Adrenal gland (tissue), 9 donors: ENCODE measurements at regions not wholly inside any gene's neighbourhood (a gene's known extent, or its start where the extent isn't known, plus 50 kb on each side); places are given as distances from the start of the nearest gene placed in this dataset.
"Not testable (repeated sequence)": the region's sequence is repeated elsewhere in the genome, so short reads cannot be mapped to it uniquely, and the experiment has no call there.

ENCODE experiments used
- DNase-seq, 7 donors: peaks; one replicate each; pipeline ENCODE4 v3.0.0-alpha.2; 2019 to 2020
- H3K27ac ChIP-seq, 5 donors: fragments of 200-600 bp; sonication (generic) in 4 of 5; 1 replicate in 3 of 5; 2 replicates in 2 of 5; pipeline versions ENCODE4 v1.5.1 to v1.8.0; 2016 to 2020; ENCODE audit warnings: mild to moderate bottlenecking in 1 of 5
- H3K27me3 ChIP-seq: fragments of 200-600 bp; 2 replicates; pipeline ENCODE4 v1.8.0; 2021
- H3K36me3 ChIP-seq, 2 donors: fragments of 200-600 bp; replicated peaks in 1 of 2; 1 replicate in 1 of 2; 2 replicates in 1 of 2; pipeline versions ENCODE4 v1.5.1 to v1.8.0; 2018 to 2022
- H3K4me1 ChIP-seq, 2 donors: fragments of 200-600 bp; replicated peaks in 1 of 2; 1 replicate in 1 of 2; 2 replicates in 1 of 2; pipeline versions ENCODE4 v1.5.1 to v1.8.0; 2018 to 2021
- H3K4me3 ChIP-seq, 4 donors: fragments of 200-600 bp; sonication (generic) in 3 of 4; one replicate each; pipeline ENCODE4 v1.5.1; 2016 to 2018
- H3K9me3 ChIP-seq, 3 donors: fragments of 200-600 bp; sonication (generic) in 1 of 3; replicated peaks in 1 of 3; 1 replicate in 2 of 3; 2 replicates in 1 of 3; pipeline versions ENCODE4 v1.5.1 to v1.8.0; 2016 to 2021
- POLR2A ChIP-seq, 2 donors: fragments of 450-650 bp; IDR thresholded peaks; one replicate each; pipeline ENCODE4 v1.6.1; 2017; ENCODE audit warnings: antibody characterized with exemption in 2 of 2, mild to moderate bottlenecking in 2 of 2, moderate library complexity in 1 of 2
- WGBS, 4 donors: extraction: QIAGEN DNeasy Blood & Tissue Kit in 2 of 4; methylation state at CpG; one replicate each; pipeline versions ENCODE4 v1.1.5 to v1.1.7; 2013 to 2017; 5-methylcytosine and 5-hydroxymethylcytosine counted together
- intact Hi-C, 2 donors: fragments of 100-400 bp; cut with DNase I; formaldehyde crosslinking; loops; one replicate each; pipeline versions ENCODE4 v1.14.1 to v1.15.0; 2022 to 2023
- TF ChIP-seq, protein P1 (sequence below), 6 experiments: fragments of 450-650 bp in 4 of 6; fragments of 200-600 bp in 2 of 6; sonication (generic) in 1 of 6; IDR thresholded peaks; 1 replicate in 5 of 6; 2 replicates in 1 of 6; pipeline versions ENCODE4 v1.5.1 to v1.8.0; 2016 to 2021; ENCODE audit warnings: antibody characterized with exemption in 6 of 6, mild to moderate bottlenecking in 2 of 6, moderate library complexity in 1 of 6
- donor health status: healthy with polysubstance abuse.
- donor health status: Bipolar disorder and iron deficiency.
- donor health status: DM: yes; HTN: yes; CAD: no.
- donor health status: DM: no; HTN: no; CAD: no.
- donor health status: DM: no; HTN: no; CAD: no.

- Histone ChIP-seq H3K4me3 (no peak overlapping the region), H3K36me3 (no peaks in the 10 kb centered on the region), H3K4me1 (no peaks in the 10 kb centered on the region), H3K27ac (no peak overlapping the region), H3K9me3 (no peaks in the 10 kb centered on the region), H3K27me3 (no peaks in the 10 kb centered on the region)
- TF ChIP-seq, protein P1, sequence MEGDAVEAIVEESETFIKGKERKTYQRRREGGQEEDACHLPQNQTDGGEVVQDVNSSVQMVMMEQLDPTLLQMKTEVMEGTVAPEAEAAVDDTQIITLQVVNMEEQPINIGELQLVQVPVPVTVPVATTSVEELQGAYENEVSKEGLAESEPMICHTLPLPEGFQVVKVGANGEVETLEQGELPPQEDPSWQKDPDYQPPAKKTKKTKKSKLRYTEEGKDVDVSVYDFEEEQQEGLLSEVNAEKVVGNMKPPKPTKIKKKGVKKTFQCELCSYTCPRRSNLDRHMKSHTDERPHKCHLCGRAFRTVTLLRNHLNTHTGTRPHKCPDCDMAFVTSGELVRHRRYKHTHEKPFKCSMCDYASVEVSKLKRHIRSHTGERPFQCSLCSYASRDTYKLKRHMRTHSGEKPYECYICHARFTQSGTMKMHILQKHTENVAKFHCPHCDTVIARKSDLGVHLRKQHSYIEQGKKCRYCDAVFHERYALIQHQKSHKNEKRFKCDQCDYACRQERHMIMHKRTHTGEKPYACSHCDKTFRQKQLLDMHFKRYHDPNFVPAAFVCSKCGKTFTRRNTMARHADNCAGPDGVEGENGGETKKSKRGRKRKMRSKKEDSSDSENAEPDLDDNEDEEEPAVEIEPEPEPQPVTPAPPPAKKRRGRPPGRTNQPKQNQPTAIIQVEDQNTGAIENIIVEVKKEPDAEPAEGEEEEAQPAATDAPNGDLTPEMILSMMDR (IDR thresholded peaks at IDR 0.05), result no peak
- intact Hi-C loops, result no loop called here
- DNase-seq, result no peak
- 46 to 91% (median 75%) methylated on average over 2 of the region's 2 CpGs for WGBS, 4 donors
These were observed 415.9 kb downstream of the NDFIP2 start for GRCh38 chr13:79896851-79897250.

DNA sequence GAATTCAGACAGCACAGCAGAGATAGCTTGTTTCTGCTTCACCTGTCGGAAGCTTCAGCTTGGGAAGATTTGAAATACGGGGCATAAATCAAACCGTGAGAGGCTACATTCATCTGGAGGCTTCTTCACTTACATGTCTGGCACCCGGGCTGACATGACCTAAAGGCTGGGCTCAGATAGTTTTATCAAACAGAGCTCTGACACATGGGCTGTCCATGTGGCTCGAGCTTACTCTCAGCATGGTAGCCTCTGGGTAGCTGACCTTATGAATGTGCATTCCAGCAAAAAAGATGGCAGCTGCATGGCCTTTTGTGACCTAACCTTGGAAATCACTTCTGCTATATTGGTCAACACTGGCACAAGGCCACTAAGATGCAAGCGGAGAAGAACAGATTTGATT, 414.5 kb downstream of the NDFIP2 start:
- WGBS, 4 donors, result 70 to 81% (median 77%) methylated on average over 6 of the region's 6 CpGs
- Histone ChIP-seq H3K36me3 (no peaks in the 10 kb centered on the region), H3K9me3 (no peaks in the 10 kb centered on the region), H3K4me3 (no peak overlapping the region), H3K27ac (no peak overlapping the region), H3K27me3 (no peaks in the 10 kb centered on the region), H3K4me1 (no peaks in the 10 kb centered on the region)
- no peak for TF ChIP-seq POLR2A (IDR thresholded peaks at IDR 0.05)
- TF ChIP-seq, protein P1 (IDR thresholded peaks at IDR 0.05), result no peak
- no peak for DNase-seq
- intact Hi-C loops, result no loop called here

DNA sequence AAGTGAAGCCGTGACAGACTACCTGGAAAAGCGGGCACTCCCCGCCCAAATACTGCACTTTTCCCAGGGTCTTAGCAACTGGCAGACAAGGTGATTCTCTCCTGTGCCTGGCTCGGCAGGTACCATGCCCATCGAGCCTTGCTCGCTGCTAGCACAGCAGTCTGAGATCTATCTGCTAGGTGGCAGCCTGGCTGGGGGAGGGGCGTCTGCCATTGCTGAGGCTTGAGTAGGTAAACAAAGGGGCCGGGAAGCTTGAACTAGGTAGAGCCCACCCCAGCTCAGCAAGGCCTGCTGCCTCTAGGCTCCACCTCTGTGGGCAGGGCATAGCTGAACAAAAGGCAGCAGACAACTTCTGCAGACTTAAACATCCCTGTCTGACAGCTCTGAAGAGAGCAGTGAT, 406.3 kb downstream of the NDFIP2 start:
- H3K36me3 ChIP-seq, intact Hi-C loops, H3K27ac ChIP-seq, H3K9me3 ChIP-seq, H3K4me1 ChIP-seq, H3K27me3 ChIP-seq, DNase-seq, H3K4me3 ChIP-seq: not testable (repeated sequence)
- WGBS, 4 donors, result 72 to 76% (median 74%) methylated on average over 7 to 8 of the region's 8 CpGs

GRCh38 chr13:79886601-79887000, 405.6 kb downstream of the NDFIP2 start:
- H3K27me3 ChIP-seq, result no peaks in the 10 kb centered on the region
- H3K36me3 ChIP-seq, result no peaks in the 10 kb centered on the region
- no peaks in the 10 kb centered on the region for H3K9me3 ChIP-seq
- WGBS, 4 donors, result 46 to 68% (median 59%) methylated on average over 3 of the region's 3 CpGs
- H3K27ac ChIP-seq, result no peak overlapping the region
- TF ChIP-seq, protein P1 (IDR thresholded peaks at IDR 0.05), result no peak
- no peak for TF ChIP-seq POLR2A (IDR thresholded peaks at IDR 0.05)
- DNase-seq, result no peak
- no peak overlapping the region for H3K4me3 ChIP-seq
- intact Hi-C loops, result no loop called here
- H3K4me1 ChIP-seq, result no peaks in the 10 kb centered on the region

DNA sequence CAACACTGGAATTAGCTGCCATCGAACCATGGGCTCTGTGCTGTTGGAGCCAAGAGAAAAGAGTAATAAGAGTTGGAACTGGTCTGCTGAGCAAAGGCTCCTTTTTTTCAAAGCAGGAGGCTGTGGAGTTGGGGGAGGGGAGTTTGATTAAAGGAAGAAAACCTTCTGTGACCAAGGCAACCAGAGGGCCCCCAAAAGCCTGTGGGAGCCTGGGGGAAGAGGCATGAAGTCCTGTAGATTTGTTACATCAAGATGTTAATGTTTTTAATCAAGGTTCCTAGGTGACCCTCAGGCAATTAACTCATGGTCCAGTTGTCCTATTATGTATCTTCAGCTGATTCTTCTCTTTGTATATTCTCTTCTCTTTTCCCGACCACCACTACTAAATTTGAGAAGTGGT, 403.9 kb downstream of the NDFIP2 start:
- intact Hi-C loops, result no loop called here
- H3K27me3 ChIP-seq, result no peaks in the 10 kb centered on the region
- H3K4me1 ChIP-seq, result no peaks in the 10 kb centered on the region
- TF ChIP-seq, protein P1 (IDR thresholded peaks at IDR 0.05), result no peak
- TF ChIP-seq POLR2A (IDR thresholded peaks at IDR 0.05), result no peak
- H3K9me3 ChIP-seq, result no peaks in the 10 kb centered on the region
- no peaks in the 10 kb centered on the region for H3K36me3 ChIP-seq
- no peak for DNase-seq
- no peak overlapping the region for H3K4me3 ChIP-seq
- WGBS, 4 donors, result 61 to 77% (median 67%) methylated on average over 2 of the region's 2 CpGs
- H3K27ac ChIP-seq, result no peak overlapping the region
